HG02981 (cell line): ENCODE measurements at regions not wholly inside any gene's neighbourhood (a gene's known extent, or its start where the extent isn't known, plus 50 kb on each side); places are given as distances from the start of the nearest gene placed in this dataset.
"Not testable (repeated sequence)": the region's sequence is repeated elsewhere in the genome, so short reads cannot be mapped to it uniquely, and the experiment has no call there.

Source experiments
- ATAC-seq: cut with Tn5 transposase; IDR thresholded peaks from one replicate; pipeline ENCODE4 v1.9.1; 2021; ENCODE audit warnings: mild to moderate bottlenecking, moderate library complexity; ENCODE audit not compliant: unreplicated experiment

DNA sequence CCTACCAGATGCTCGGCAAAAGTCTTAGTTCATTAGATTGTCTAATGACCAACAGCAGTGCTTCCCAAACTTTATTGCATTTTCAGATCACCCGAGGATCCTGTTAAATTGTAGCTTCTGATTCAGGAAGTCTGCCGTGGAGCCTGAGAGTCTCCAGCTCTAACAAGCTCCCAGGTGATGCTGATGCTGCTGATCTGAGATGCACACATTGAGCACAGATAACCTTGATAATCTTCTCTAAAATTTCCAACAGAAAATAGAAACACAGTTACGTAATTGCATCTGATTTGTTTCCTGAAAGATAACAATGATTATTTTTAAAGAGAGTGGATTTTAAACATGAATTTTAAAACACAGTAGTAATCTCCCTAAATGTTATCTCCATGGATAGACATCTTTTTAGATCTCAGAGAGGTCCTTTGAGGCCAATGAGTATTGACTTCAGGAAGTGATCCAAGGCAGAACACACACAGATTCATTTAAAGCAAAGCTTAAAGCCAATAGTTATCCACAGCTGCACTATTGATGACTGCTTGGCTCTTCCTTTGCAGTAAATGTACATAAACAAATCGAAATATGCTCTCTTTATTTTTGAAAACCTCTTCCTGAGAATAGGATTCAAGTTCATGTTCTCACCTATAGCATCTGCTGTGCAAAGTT, 122.8 kb upstream of the TNPO1 start:
- ATAC-seq, result no peak

DNA sequence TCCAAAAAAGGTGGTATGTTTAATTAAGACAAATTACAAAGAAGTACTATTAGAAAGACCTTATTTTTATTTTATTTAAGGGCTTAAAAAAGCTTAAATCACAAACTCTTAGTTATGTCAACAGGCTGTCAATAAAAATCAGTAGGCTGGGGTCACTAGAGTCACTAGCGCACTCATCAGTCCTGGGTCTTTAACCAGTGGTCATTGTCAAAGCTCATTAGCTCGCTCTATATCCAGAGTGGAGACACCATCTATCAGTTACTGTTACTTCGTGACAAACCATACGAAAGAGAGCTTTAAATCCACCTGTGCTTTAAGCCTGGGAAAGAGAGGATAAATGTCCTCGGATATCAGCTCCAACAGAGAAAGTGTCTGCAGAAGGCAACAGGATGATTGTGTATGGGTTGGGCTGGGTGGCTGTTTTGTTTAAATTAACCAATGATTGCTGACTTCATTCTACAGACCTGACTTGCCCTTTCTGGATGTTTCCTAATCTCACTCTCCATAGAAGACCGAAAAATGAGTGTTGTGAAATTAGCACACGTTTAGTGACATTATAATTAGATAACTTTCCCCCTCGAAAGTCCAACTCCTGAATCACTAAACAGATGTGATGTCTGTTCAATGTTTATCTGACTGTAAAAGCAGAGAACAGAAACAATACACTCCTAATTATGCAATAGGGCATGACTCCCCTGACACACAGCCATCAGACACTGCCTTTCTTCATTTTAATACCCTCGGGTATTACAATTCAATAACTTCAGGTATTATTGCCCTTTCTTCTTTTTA, 123.6 kb upstream of the TNPO1 start:
- no peak for ATAC-seq

DNA sequence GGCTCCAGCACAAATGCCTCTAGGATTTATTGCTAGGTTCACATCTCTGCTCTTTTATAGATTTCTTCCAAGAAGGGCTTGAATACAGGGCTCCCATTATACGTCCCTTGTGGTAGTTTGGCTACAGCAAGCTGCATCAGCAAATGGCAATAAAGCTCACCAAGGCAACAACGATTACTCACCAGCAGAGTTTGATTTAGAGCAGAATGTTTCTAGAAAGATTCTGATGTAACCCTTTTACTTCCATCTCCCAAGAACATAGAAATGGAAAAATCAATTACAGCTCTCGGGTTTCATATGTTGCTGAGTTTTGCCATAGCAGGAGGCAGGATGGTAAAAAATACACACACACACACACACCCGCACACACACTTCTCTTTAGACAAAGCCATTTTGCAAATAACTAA, 124.2 kb upstream of the TNPO1 start:
- no peak for ATAC-seq

DNA sequence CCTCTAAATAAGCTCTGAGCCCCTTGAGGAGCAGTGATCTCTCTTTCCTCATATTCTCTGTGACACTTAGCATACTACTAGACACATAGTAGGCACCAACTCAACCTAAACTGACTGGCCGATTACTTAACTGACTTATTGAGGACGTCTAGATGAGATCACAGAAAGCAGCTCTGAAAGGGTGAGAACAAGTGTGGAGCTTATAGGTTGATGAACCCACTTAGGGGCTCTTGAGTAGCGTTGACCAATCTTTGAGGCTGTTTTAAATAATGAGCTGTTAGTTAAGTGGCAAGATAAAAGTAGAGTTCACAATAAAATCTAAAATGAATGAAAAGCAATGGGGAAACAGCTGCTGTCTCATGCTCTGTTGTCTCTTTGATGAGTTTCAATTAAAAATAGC, 124.7 kb upstream of the TNPO1 start:
- ATAC-seq, result no peak

DNA sequence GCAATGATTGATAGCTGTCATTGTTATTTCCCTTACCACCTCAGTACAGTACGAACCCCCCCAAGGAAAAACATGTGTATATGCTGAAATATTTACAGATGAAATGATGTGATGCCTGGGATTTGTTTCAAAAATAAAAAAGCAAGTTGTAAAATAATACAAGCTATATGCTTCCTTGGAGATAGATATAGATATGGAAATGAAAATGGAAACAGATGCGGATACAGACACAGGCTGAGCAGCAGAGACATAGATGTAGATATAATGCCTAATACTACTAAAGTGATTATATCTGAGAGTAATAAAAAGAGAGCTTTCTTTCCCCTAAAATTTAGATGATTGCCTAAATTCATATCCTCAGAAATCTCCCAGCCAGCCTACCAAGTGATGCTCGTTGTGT, 127.5 kb upstream of the TNPO1 start:
- no peak for ATAC-seq

DNA sequence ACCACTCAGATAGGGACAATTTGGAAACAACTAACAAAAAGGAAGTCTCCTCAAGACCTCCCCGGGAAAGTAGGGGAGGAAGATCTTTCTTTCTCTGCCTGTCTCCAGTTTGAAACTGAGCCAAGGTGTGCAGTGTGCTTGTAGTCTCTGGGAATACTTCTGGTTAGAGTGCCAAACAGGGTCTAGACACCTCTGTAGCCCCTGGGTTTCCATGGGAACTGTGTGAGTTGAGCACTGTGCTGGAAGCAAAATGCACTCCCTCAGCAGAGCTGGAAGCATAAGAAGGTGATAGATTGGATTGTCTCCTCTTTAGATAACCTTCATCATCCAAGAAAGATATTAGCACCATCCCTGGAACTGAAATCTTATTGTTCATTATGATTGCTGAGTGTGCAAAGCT, 129.2 kb upstream of the TNPO1 start:
- ATAC-seq, result no peak

DNA sequence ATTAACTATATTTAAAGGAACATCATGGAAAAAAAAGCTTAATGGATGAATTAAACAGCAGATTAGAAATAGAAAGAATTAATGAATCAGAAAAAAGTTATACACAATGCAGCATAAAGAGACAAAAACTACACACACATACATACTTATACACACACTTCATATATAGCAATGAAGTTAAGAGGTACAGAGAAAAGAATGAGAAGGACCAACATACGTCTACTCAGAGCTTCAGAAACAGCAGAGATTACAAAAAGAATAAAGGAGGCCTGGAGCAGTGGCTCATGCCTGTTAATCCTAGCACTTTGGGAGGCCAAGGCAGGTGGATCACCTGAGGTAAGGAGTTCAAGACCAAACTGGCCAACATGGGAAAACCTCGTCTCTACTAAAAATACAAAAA, 133.9 kb upstream of the TNPO1 start:
- ATAC-seq, result no peak

DNA sequence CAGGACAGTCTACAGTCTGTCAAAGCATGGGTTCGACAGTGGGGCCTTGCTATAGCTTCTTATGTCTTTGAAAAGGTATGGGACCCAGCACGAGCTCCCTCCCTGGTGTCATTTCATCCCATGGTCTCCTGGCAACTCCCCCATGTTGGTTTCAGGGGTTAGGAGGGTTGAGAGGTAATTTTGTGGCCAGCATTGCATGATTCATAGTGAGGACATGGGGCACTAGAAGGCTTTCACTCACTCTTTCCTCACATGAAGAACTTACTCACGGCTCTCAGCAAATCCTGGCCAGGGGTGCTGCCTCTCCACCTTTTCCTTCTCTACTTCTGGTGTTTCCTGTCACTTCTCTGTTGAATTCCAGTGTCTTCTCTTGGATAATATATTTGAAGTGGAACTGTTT, 134.7 kb upstream of the TNPO1 start:
- ATAC-seq, result no peak

DNA sequence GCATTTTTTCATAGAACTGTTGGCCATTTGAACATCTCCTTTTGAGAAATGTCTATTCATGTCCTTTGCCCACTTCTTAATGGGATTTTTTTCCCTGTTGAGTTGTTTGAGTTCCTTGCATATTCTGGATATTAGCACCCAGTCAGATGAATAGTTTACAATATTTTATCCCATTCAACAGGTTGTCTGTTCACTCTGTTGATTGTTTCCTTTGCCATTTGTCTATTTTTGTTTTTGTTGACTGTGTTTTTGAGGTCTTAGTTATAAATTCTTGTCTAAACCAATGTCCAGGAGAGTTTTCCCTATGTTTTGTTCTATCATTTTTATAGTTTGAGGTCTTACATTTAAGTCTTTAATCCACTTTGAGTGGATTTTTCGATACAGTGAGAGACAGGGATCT, 139.0 kb upstream of the TNPO1 start:
- ATAC-seq, result no peak

DNA sequence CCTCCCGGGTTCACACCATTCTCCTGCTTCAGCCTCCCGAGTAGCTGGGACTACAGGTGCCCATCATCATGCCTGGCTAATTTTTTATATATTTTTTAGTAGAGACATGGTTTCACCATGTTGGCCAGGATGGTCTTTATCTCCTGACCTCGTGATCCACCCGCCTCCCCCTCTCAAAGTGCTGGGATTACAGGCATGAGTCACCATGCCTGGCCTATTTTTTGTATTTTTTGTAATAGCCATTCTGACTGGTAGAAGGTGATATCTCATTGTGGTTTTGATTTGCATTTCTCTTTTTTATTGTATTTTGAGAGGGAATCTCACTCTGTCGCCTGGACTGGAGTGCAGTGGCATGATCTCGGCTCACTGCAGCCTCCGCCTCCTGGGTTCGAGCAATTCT, 139.6 kb upstream of the TNPO1 start:
- ATAC-seq, result not testable (repeated sequence)

DNA sequence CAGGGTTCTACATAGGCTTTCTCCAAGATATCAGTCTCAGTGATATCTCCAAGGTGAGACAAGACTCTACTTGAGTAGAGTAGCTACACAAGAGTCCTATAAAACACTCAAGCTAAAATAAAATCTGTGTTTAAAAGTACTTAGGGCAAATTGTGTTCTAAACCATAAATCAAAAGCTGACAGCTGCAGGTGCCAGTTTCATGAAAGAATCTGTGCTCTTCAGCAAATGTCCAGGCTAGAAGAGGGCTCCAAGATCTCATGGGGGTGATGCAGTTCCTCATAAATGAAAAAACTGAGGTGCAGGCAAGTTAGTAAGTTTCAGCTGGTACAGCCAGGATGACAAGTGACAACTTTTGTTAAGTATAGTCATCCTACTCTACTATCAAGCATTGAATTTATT, 142.8 kb upstream of the TNPO1 start:
- no peak for ATAC-seq

DNA sequence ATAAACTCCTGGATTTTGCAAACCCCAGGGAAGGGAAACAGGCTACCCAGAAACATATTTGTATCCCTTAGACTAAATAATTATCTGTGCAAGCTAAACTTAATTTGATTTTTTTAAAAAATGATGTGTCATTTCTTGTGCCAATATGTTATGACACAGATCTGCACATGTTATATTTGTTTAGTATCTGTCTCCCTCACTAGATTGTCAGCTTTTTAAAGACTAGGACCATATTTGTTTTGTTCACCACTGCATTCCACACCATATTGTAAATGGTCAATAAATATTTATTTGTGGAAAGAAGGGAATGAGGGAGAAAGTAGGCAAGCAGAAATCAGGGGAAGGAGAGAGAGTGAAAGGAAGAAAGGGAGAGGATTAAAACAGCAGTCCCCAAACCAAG, 143.3 kb upstream of the TNPO1 start:
- ATAC-seq, result no peak

DNA sequence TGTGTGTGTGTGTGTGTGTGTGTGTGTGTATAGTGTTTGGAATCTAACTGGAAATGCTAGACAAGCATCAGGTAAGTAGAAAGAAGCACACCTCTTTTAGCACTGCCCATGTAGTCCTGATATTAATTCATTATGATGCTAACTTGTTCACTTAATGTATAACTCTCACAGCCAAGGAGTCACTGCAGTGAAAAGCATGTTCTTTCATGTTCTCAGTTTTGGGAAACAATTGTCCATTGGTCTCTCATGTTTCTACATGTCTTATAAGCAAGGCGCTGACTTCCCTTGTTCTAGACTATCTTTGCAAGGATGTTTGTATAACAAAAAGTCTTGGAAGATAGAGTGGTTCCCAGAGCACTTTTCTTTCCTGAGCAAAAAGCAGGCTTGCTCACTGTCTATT, 148.8 kb upstream of the TNPO1 start:
- no peak for ATAC-seq

DNA sequence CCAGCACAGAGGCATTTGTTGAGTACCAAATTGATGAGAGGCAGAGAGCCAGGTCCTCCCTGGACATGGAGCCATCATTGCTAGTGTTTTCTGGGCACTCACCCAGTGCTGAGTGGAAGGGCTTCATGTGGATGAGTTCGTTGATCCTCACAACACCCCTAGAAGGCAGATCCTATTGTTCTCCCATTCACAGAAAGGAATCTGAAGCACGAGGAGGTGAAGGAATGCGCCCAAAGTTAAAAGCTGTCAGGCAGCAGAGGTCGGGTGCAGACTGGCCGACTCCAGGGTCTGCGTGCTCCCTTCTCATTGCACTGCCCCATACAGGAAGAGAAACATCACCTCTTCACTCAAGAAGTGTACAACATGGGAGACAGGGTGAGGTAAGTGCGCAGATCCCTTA, 153.5 kb upstream of the TNPO1 start:
- no peak for ATAC-seq

DNA sequence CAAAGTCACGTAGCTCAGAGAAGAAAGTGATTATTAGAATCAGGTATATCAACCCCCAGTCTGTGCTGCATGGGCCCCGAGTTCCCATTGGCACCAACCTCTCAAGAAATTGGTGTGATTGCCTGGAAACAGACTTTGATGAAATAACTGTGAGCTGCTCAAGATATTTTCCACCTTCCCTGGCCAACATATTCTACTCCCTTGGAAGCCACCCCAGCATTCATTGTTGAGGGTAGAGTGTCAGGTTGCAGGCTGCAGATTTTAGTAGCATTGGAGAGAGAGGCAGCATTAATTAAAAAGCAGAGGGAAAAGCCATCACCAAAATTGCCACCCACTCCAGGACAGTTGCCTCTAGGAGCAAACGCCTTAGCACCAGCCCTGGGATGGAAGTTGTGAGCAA, 154.2 kb upstream of the TNPO1 start:
- no peak for ATAC-seq

DNA sequence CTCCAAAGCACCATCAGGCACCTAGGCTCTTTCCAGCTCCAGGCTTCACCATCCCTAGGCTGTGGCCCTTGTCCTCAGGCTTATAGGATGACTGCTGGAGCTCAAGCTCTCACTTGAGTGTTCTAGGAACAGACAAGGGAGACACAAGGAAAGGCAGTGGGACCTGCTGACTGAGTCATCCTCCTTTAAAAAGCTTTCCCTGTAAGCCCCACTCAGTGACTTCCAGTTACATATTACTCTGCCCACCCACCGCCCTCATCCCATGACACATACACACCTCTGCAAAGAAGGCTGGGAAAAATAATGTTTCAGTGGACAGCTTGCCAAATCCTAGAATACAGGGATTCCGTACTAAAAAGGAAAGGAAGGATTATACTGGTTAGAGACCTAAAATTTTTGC, 154.2 kb upstream of the ZNF366 start:
- no peak for ATAC-seq

DNA sequence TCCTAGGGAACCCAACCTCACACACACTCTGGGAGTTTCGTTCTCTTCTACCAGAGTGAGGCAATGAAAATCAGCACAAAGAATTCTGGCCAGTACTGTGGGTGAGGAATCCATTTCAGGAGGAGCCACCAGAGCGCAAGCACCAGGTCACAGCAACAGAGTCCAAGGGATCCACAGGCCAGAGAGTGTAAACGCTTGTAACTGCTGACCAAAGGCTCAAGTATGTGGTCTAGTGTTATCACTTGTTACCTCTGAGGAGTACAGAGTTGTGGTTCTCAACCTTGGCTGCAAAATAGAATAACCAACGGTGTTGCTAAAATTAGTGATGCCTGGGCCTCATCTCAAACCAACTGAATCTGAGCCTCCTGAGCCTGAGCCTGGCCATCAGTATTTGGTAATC, 152.5 kb upstream of the ZNF366 start:
- no peak for ATAC-seq

DNA sequence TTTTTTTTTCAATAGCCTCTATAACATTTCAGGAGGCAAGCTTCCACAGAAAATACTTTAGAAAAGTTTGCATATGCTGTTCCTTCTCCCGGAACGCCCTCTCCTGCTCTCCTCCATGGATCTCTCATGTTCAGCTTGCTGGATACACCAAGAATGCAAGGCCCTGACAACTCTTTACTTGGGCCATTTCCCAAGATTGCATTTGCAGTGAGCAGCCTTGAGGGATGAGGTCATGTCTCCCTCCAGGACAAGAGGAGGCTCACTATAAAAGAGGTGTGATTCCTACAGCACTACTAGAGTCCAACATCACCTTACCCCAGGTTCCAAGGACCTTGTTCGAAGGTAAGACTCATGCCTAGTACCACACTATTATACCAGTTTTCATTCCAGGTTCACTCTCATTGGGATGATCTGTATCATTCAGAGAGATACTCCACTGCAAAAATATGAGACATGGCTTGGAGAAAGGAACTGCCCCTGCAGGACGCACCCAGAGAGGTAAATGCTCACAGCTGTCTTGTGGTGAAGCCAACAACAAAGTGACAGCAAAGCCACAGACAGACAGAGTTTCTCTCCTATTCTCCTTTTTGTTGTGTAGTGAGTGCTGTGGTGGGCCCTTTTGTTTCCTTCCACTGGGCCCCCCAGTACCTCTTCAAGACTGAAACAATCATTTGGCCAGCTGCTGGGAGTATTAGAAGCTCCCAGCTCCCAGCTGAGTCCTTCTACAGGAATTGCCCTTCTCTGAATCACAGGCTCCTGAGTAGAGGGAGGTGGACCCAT, 151.7 kb upstream of the ZNF366 start:
- ATAC-seq, result no peak

DNA sequence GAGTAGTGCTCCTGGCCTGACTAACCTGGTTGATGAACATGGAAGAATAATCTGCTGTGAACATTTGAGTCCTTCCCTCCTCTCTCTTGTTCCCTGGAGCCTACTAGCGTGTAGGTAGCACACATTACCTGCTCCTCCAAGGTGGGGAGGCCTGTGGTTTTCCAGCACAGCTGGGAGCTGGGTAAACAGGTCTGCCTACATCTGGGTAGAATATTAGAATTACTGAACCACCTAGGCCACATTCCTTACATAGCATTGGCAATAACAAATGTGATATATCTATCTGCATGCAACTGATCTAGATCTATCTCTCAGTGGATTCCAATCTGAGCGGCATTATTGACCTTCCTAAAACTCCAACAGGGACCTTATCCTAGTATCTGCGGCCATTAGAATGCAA, 151.0 kb upstream of the ZNF366 start:
- no peak for ATAC-seq

DNA sequence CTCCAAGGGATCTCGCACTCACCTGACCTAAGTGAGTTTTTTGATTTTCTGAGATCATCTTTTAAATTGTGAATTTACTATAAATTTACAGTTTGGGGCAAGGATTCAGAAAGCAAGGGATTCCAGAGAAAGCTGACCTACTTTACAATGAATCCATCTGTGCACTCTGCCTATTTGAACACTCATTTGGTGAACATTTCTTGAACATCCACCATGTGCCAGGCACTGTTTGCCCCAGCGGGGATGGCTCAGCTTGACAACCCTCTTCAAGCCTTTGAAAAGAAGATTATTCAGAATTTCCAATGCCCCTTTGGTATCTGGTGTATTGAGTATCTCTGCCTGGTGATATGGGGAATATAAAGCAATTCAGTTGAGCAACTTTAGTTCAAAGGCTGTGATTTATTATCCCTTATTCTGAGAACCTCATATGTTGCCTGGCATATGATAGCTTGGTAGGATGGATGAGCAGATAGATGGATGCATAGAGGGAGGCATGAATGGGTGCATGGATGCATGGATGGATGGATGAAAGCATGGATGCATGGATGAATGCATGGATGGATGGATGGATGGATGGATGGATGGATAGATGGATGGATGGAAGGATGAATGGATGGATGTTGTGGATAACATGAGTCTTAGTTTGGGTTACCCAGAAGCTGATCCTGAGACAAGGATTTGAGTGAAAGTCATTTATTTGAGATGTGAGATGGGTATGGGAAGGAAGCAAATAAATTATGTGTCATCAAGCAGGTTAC, 149.7 kb upstream of the ZNF366 start:
- ATAC-seq, result no peak

DNA sequence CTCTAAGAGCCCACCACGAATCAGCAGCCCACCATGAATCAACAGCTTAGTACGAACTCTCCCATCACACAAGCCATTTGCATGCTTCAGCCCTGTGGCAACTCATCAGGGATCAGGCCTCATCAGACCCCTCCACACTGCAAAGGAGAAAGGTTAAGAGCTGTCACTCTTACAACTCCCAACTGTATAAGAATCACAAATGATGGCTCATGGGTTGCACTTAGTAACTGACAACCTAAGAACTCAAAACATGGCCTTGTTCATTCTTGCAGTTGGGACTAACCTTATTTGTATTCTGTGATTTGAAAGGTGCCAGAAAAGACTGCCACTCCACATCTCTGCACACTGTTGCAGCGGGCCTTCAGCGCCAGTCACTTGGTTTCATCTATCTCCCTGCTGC, 149.1 kb upstream of the ZNF366 start:
- no peak for ATAC-seq
